Endothelial cell (in vitro differentiated cells): ENCODE measurements at regions not wholly inside any gene's neighbourhood (a gene's known extent, or its start where the extent isn't known, plus 50 kb on each side); places are given as distances from the start of the nearest gene placed in this dataset.

Source experiments
- DNase-seq: peaks from one replicate; pipeline ENCODE4 v3.0.0; 2021; ENCODE audit warnings: low spot score
- H3K27ac Mint-ChIP-seq: one replicate; pipeline ENCODE4 v1.8.0; 2021; ENCODE audit warnings: mixed read lengths, inconsistent platforms; ENCODE audit not compliant: unreplicated experiment
- H3K27me3 Mint-ChIP-seq: one replicate; pipeline ENCODE4 v1.8.0; 2021; ENCODE audit warnings: mild to moderate bottlenecking, moderate library complexity, mixed read lengths, inconsistent platforms; ENCODE audit not compliant: unreplicated experiment
- H3K36me3 Mint-ChIP-seq: one replicate; pipeline ENCODE4 v1.8.0; 2021; ENCODE audit warnings: mild to moderate bottlenecking, low read depth, mixed read lengths, inconsistent platforms; ENCODE audit not compliant: unreplicated experiment
- H3K4me1 Mint-ChIP-seq: one replicate; pipeline ENCODE4 v1.8.0; 2021; ENCODE audit warnings: mild to moderate bottlenecking, mixed read lengths, inconsistent platforms; ENCODE audit not compliant: unreplicated experiment
- H3K4me3 Mint-ChIP-seq: one replicate; pipeline ENCODE4 v1.8.0; 2021; ENCODE audit warnings: mild to moderate bottlenecking, mixed read lengths, inconsistent platforms; ENCODE audit not compliant: unreplicated experiment
- H3K9me3 Mint-ChIP-seq: one replicate; pipeline ENCODE4 v1.8.0; 2021; ENCODE audit warnings: mixed read lengths, inconsistent platforms; ENCODE audit not compliant: unreplicated experiment
- CTCF ChIP-seq: fragments of 200-600 bp; sonication (generic); IDR thresholded peaks from one replicate; pipeline ENCODE4 v1.5.0; 2021; ENCODE audit warnings: antibody characterized with exemption; ENCODE audit not compliant: unreplicated experiment

- Mint-ChIP-seq H3K9me3 (no peaks in the 10 kb centered on the region), H3K27ac (no peak overlapping the region), H3K4me1 (no peaks in the 10 kb centered on the region), H3K4me3 (no peak overlapping the region), H3K36me3 (no peaks in the 10 kb centered on the region), H3K27me3 (no peaks in the 10 kb centered on the region)
- no peak for DNase-seq
- no peak for TF ChIP-seq CTCF
Observed at GRCh38 chr6:66861007-66861541, 1154.0 kb upstream of the EYS start.

- Mint-ChIP-seq H3K27ac (no peak overlapping the region), H3K4me3 (no peak overlapping the region), H3K27me3 (no peaks in the 10 kb centered on the region), H3K36me3 (no peaks in the 10 kb centered on the region), H3K9me3 (no peaks in the 10 kb centered on the region), H3K4me1 (no peaks in the 10 kb centered on the region)
- TF ChIP-seq CTCF: no peak
- no peak for DNase-seq
Observed at GRCh38 chr6:66860328-66860727, 1153.3 kb upstream of the EYS start.

GRCh38 chr6:66858196-66858595, 1151.2 kb upstream of the EYS start:
- H3K36me3 Mint-ChIP-seq: no peaks in the 10 kb centered on the region
- H3K4me1 Mint-ChIP-seq: no peaks in the 10 kb centered on the region
- H3K4me3 Mint-ChIP-seq: no peak overlapping the region
- TF ChIP-seq CTCF: no peak
- H3K27me3 Mint-ChIP-seq: no peaks in the 10 kb centered on the region
- no peak for DNase-seq
- no peaks in the 10 kb centered on the region for H3K9me3 Mint-ChIP-seq
- H3K27ac Mint-ChIP-seq: no peak overlapping the region

- Mint-ChIP-seq H3K27ac (no peak overlapping the region), H3K4me3 (no peak overlapping the region), H3K4me1 (no peaks in the 10 kb centered on the region), H3K9me3 (no peaks in the 10 kb centered on the region), H3K36me3 (no peaks in the 10 kb centered on the region), H3K27me3 (no peaks in the 10 kb centered on the region)
- TF ChIP-seq CTCF: no peak
- no peak for DNase-seq
Observed at GRCh38 chr6:66854014-66854413, 1147.0 kb upstream of the EYS start.

DNA sequence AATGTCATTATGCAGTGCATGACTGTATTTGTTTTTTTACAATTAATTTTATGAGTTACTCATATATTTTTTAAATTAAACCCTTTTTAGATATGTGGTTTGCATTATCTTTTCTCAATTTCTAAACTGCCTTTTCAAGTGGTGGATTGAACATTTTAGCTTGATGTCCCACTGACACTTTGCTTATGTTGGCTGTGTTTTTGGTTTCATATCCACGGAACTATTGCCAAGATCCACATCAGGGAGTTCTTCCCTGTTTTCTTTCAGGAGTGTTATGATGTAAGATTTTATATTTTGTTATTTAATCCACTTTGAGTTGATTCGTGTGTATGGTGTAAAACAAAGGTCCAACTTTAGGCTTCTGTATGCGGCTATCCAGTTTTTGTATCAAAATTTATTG, 1144.9 kb upstream of the EYS start:
- no peak for DNase-seq
- no peak overlapping the region for H3K27ac Mint-ChIP-seq
- H3K9me3 Mint-ChIP-seq: no peaks in the 10 kb centered on the region
- H3K36me3 Mint-ChIP-seq: no peaks in the 10 kb centered on the region
- H3K27me3 Mint-ChIP-seq: no peaks in the 10 kb centered on the region
- TF ChIP-seq CTCF: no peak
- H3K4me3 Mint-ChIP-seq: no peak overlapping the region
- H3K4me1 Mint-ChIP-seq: peaks cover 4% of the 10 kb centered on the region
